WTC11 (cell line): ENCODE measurements at regions not wholly inside any gene's neighbourhood (a gene's known extent, or its start where the extent isn't known, plus 50 kb on each side); places are given as distances from the start of the nearest gene placed in this dataset.

Experiments
- ATAC-seq: fragments of 200-7000 bp; cut with Tn5 transposase; 2 replicates; pipeline ENCODE4 v1.10.0; 2021; ENCODE audit warnings: mild to moderate bottlenecking, moderate library complexity
- CTCF ChIA-PET: fragments of 300-600 bp; sonication (Branson Sonifier 250); formaldehyde crosslinking; loops from one replicate; lab custom pipeline; 2021; ENCODE audit warnings: antibody characterized with exemption; lab: Charles Lee
- POLR2A ChIA-PET: fragments of 350-600 bp; sonication (Branson Sonifier 250); formaldehyde crosslinking; loops from one replicate; lab custom pipeline; 2021; ENCODE audit warnings: antibody characterized with exemption; lab: Charles Lee
- DNase-seq: peaks from one replicate; pipeline ENCODE4 v3.0.0; 2021; ENCODE audit warnings: low spot score
- H3K27ac Mint-ChIP-seq: 2 replicates; pipeline ENCODE4 v1.8.0; 2021; ENCODE audit warnings: mixed read lengths
- H3K27me3 Mint-ChIP-seq: 2 replicates; pipeline ENCODE4 v1.8.0; 2021; ENCODE audit warnings: low read depth, mild to moderate bottlenecking, moderate library complexity, mixed read lengths
- H3K36me3 Mint-ChIP-seq: 2 replicates; pipeline ENCODE4 v1.8.0; 2021; ENCODE audit warnings: mixed read lengths
- H3K4me1 Mint-ChIP-seq: 2 replicates; pipeline ENCODE4 v1.8.0; 2022; ENCODE audit warnings: mixed read lengths
- H3K4me3 Mint-ChIP-seq: 2 replicates; pipeline ENCODE4 v1.8.0; 2021; ENCODE audit warnings: mild to moderate bottlenecking, moderate library complexity, mixed read lengths
- H3K9me3 Mint-ChIP-seq: 2 replicates; pipeline ENCODE4 v1.8.0; 2021; ENCODE audit warnings: mixed read lengths
- ATF3 ChIP-seq: sonication (generic); formaldehyde crosslinking; conservative IDR thresholded peaks from 2 replicates; pipeline ENCODE4 v1.8.1; 2022; ENCODE audit warnings: mild to moderate bottlenecking, missing genetic modification reagents
- ATF6 ChIP-seq: sonication (generic); formaldehyde crosslinking; IDR thresholded peaks from 2 replicates; pipeline ENCODE4 v1.8.1; 2023; ENCODE audit warnings: mild to moderate bottlenecking, missing genetic modification reagents
- E2F1 ChIP-seq: sonication (generic); formaldehyde crosslinking; IDR thresholded peaks from 2 replicates; pipeline ENCODE4 v1.8.0; 2022; ENCODE audit warnings: mild to moderate bottlenecking, missing genetic modification reagents
- ELF4 ChIP-seq: sonication (generic); formaldehyde crosslinking; IDR thresholded peaks from 2 replicates; pipeline ENCODE4 v1.8.1; 2022; ENCODE audit warnings: low read depth, mild to moderate bottlenecking, moderate library complexity, missing genetic modification reagents
- FOXP1 ChIP-seq: sonication (generic); formaldehyde crosslinking; IDR thresholded peaks from 2 replicates; pipeline ENCODE4 v1.8.0; 2022; ENCODE audit warnings: missing genetic modification reagents, mild to moderate bottlenecking, moderate library complexity, borderline replicate concordance
- HMGXB4 ChIP-seq: sonication (generic); formaldehyde crosslinking; IDR thresholded peaks from 2 replicates; pipeline ENCODE4 v1.8.1; 2023; ENCODE audit warnings: mild to moderate bottlenecking, moderate library complexity, missing genetic modification reagents
- IRF2 ChIP-seq: sonication (generic); formaldehyde crosslinking; IDR thresholded peaks from 2 replicates; pipeline ENCODE4 v1.8.0; 2022; ENCODE audit warnings: low read depth, missing genetic modification reagents, borderline replicate concordance
- JAZF1 ChIP-seq: fragments of 250-450 bp; sonication (Bioruptor Pico); IDR thresholded peaks from 2 replicates; pipeline ENCODE4 v1.9.0; 2021; ENCODE audit warnings: moderate library complexity, mild to moderate bottlenecking, inconsistent platforms
- NFYB ChIP-seq: sonication (generic); formaldehyde crosslinking; conservative IDR thresholded peaks from 2 replicates; pipeline ENCODE4 v1.8.0; 2022; ENCODE audit warnings: low read depth, missing genetic modification reagents
- SOX15 ChIP-seq: fragments of 250-450 bp; sonication (Bioruptor Pico); IDR thresholded peaks from 2 replicates; pipeline ENCODE4 v1.9.0; 2021; ENCODE audit warnings: mild to moderate bottlenecking
- SP1 ChIP-seq: sonication (generic); formaldehyde crosslinking; conservative IDR thresholded peaks from 2 replicates; pipeline ENCODE4 v1.8.1; 2022; ENCODE audit warnings: missing genetic modification reagents
- ZBTB43 ChIP-seq: sonication (generic); formaldehyde crosslinking; IDR thresholded peaks from 2 replicates; pipeline ENCODE4 v1.8.1; 2023; ENCODE audit warnings: mild to moderate bottlenecking, missing genetic modification reagents
- ZNF121 ChIP-seq: sonication (generic); formaldehyde crosslinking; IDR thresholded peaks from 2 replicates; pipeline ENCODE4 v1.8.0; 2023; ENCODE audit warnings: missing genetic modification reagents
- ZNF138 ChIP-seq: sonication (generic); formaldehyde crosslinking; conservative IDR thresholded peaks from 2 replicates; pipeline ENCODE4 v1.8.1; 2022; ENCODE audit warnings: mild to moderate bottlenecking, moderate library complexity, missing genetic modification reagents
- ZNF281 ChIP-seq: sonication (generic); formaldehyde crosslinking; IDR thresholded peaks from 2 replicates; pipeline ENCODE4 v1.8.0; 2023; ENCODE audit warnings: mild to moderate bottlenecking, missing genetic modification reagents
- ZNF512 ChIP-seq: sonication (generic); formaldehyde crosslinking; IDR thresholded peaks from 2 replicates; pipeline ENCODE4 v1.8.1; 2022; ENCODE audit warnings: missing genetic modification reagents, borderline replicate concordance

- ChIA-PET POLR2A (interaction anchor here (0.6 kb wide), 1 partner anchor 243 kb away, joined by 12 read pairs; no protein-coding TSS in a partner anchor), CTCF (interaction anchor here (1.1 kb wide), 2 partner anchors 55 to 213 kb away, joined by 3 to 4 read pairs; no protein-coding TSS in a partner anchor)
- peaks cover 36% of the 10 kb centered on the region for H3K4me1 Mint-ChIP-seq
- ATAC-seq: no peak
- peaks cover 3% of the 10 kb centered on the region for H3K9me3 Mint-ChIP-seq
- H3K27ac Mint-ChIP-seq: no peak overlapping the region
- H3K4me3 Mint-ChIP-seq: no peak overlapping the region
- TF ChIP-seq E2F1 (CRISPR knock-in tag) (no peak), HMGXB4 (no peak), SOX15 (CRISPR knock-in tag) (no peak)
- TF ChIP-seq, all 79 proteins: peak for 0
- no peaks in the 10 kb centered on the region; the same call in 1 of the 2 replicates for H3K27me3 Mint-ChIP-seq
- DNase-seq: no peak
- H3K36me3 Mint-ChIP-seq: peaks cover 2% of the 10 kb centered on the region; the same call in 1 of the 2 replicates
Measured at GRCh38 chr22:27628341-27628740, 173.2 kb downstream of the MN1 start.

- no peak overlapping the region for H3K27ac Mint-ChIP-seq
- H3K27me3 Mint-ChIP-seq: no peaks in the 10 kb centered on the region; the same call in 1 of the 2 replicates
Measured at GRCh38 chr22:27628891-27629631, 172.5 kb downstream of the MN1 start.

More at GRCh38 chr22:27628891-27629631, 172.5 kb downstream of the MN1 start:
- CTCF ChIA-PET: interaction anchor here (1.1 kb wide), 1 partner anchor 54 kb away, joined by 4 read pairs; no protein-coding TSS in a partner anchor
- TF ChIP-seq ZNF512 (CRISPR knock-in tag) (no peak), IRF2 (CRISPR knock-in tag) (no peak), ATF3 (CRISPR knock-in tag) (no peak), ELF4 (no peak), ZNF281 (CRISPR knock-in tag) (no peak), JAZF1 (CRISPR knock-in tag) (no peak), NFYB (CRISPR knock-in tag) (no peak), ZBTB43 (CRISPR knock-in tag) (no peak), ATF6 (CRISPR knock-in tag) (no peak), ZNF121 (CRISPR knock-in tag) (no peak), ZNF138 (CRISPR knock-in tag) (no peak), FOXP1 (CRISPR knock-in tag) (no peak), SP1 (CRISPR knock-in tag) (no peak)
- TF ChIP-seq, all 79 proteins: peak for 0
- POLR2A ChIA-PET: no interaction called here
- H3K4me3 Mint-ChIP-seq: no peak overlapping the region
- ATAC-seq (no peak), DNase-seq (no peak)
- peaks cover 33% of the 10 kb centered on the region for H3K4me1 Mint-ChIP-seq
- H3K9me3 Mint-ChIP-seq: peaks cover 3% of the 10 kb centered on the region
- peaks cover 2% of the 10 kb centered on the region; the same call in 1 of the 2 replicates for H3K36me3 Mint-ChIP-seq
